ENCODE measurements at regions not wholly inside any gene's neighbourhood (a gene's known extent, or its start where the extent isn't known, plus 50 kb on each side); places are given as distances from the start of the nearest gene placed in this dataset.

- no peak for TF ChIP-seq CTCF (IDR thresholded peaks at IDR 0.05; ENCODE audit: low read length, missing control alignments)
- DNase-seq (ENCODE audit: low read depth): no peak
- no peak overlapping the region for H3K4me3 ChIP-seq (replicated peaks; ENCODE audit: low read depth, low read length)
Observed at GRCh38 chr2:65868177-65868576, 435.8 kb upstream of the SPRED2 start.

DNA sequence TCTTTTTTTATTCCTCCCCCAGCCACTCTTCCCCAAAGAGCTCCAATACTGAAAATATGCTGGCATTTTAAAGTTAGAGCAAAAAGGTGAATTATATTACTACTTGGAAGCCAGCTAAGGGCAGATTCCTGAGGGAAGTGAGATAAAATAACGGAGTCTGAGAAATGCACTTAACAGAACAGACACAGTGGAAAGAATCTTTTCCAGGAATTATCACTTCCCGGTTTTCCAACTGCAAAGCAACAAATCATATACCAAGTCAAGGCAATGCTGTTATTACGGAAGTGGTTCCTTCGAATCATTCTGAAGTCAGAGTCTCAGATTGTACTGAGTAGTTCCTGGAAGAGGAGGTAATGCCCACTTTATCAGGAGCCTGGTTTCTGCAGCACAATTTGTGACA lies 435.0 kb upstream of the SPRED2 start:
- TF ChIP-seq CTCF (IDR thresholded peaks at IDR 0.05; ENCODE audit: low read length, missing control alignments): no peak
- DNase-seq (ENCODE audit: low read depth): no peak
- no peak overlapping the region for H3K4me3 ChIP-seq (replicated peaks; ENCODE audit: low read depth, low read length)

GRCh38 chr2:65866148-65866547 lies 433.7 kb upstream of the SPRED2 start:
- no peak for TF ChIP-seq CTCF (IDR thresholded peaks at IDR 0.05; ENCODE audit: low read length, missing control alignments)
- DNase-seq (ENCODE audit: low read depth): no peak
- no peak overlapping the region for H3K4me3 ChIP-seq (replicated peaks; ENCODE audit: low read depth, low read length)

DNA sequence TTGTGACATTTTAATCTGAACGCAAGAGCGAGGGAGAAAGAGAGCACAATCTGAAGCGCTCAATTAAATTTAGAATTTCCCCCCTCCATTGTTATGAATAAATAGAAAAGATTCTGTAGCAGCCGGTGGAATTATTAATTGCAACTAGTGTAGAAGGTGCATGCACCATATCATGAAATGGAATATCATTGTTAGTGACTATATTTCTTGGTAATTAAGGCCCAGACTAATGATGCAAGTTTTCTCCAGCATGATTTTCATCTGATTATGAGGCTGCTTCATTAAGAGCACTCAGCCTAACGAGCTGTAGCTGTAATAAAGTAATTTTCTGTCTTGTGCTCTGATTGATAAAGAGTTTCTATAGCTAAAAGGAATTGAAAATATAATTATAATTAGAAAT lies 432.2 kb upstream of the SPRED2 start:
- no peak overlapping the region for H3K4me3 ChIP-seq (replicated peaks; ENCODE audit: low read depth, low read length)
- DNase-seq (ENCODE audit: low read depth): no peak
- no peak for TF ChIP-seq CTCF (IDR thresholded peaks at IDR 0.05; ENCODE audit: low read length, missing control alignments)

- no peak overlapping the region for H3K4me3 ChIP-seq (replicated peaks; ENCODE audit: low read depth, low read length)
- TF ChIP-seq CTCF (IDR thresholded peaks at IDR 0.05; ENCODE audit: low read length, missing control alignments): no peak
- DNase-seq (ENCODE audit: low read depth): no peak
Observed at GRCh38 chr2:65863713-65864112, 431.3 kb upstream of the SPRED2 start.

DNA sequence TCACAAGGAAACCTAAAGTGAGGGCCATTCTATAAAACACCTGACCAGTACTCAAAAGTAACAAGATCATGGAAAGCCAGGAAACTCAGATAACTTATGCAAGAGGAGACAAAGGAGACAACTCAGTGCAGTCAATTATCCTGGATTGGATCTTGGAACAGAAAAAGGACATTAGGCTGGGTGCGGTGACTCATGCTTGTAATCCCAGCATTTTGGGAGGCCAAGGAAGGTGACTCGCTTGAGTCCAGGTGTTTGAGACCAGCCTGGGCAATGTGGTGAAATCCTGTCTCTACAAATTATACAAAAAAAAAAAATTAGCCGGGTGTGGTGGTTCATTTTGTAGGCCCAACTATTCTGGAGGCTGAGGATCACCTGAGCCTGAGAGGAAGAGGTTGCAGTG lies 424.5 kb upstream of the SPRED2 start:
- DNase-seq (ENCODE audit: low read depth): no peak
- no peak overlapping the region for H3K4me3 ChIP-seq (replicated peaks; ENCODE audit: low read depth, low read length)
- TF ChIP-seq CTCF (IDR thresholded peaks at IDR 0.05; ENCODE audit: low read length, missing control alignments): no peak

DNA sequence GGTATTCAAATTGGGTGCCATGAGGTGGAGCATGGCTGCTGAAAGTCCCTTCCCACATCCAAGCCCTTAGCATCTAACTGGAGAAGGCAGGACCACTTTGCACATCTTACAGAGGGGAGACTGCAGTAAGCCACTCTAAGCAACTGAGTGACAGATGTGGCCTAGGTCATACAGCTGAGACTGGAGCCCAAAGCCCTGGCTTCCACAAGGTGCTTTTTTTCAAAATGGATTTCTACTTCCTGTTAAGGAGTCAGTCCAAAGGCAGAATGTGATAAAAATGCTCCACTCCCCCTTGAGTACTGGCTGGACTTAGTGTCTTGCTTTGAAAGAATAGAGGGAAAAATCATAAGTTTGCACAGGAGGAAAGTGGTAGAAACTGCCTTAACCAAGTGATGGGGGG lies 424.0 kb upstream of the SPRED2 start:
- no peak overlapping the region for H3K4me3 ChIP-seq (replicated peaks; ENCODE audit: low read depth, low read length)
- no peak for DNase-seq (ENCODE audit: low read depth)
- no peak for TF ChIP-seq CTCF (IDR thresholded peaks at IDR 0.05; ENCODE audit: low read length, missing control alignments)

Measured in fibroblast of pulmonary artery (primary cell).